ENCODE measurements at regions not wholly inside any gene's neighbourhood (a gene's known extent, or its start where the extent isn't known, plus 50 kb on each side); places are given as distances from the start of the nearest gene placed in this dataset.

- WGBS, 2 donors = 45 to 89% methylated on average over 1 of the region's 1 CpG
- no peak for DNase-seq
These were observed 351.8 kb downstream of the INHBA start for GRCh38 chr7:41351091-41351490.

GRCh38 chr7:41346878-41347277, 356.0 kb downstream of the INHBA start:
- no peak for ATAC-seq (ENCODE audit: insufficient read depth, low FRiP score)
- no peak for DNase-seq
- WGBS, 2 donors = 91 to 93% methylated on average over 5 of the region's 5 CpGs

More at GRCh38 chr7:41351091-41351490, 351.8 kb downstream of the INHBA start:
- Histone ChIP-seq H3K27me3 (ENCODE audit: control insufficient read depth in 3 of 3, insufficient read depth in 3 of 3, low read length in 2 of 3) (no peaks in the 10 kb centered on the region), H3K9me3 (ENCODE audit: control insufficient read depth in 4 of 4, insufficient read depth in 3 of 4, low read length in 3 of 4) (no peaks in the 10 kb centered on the region), H3K9ac (ENCODE audit: insufficient read depth in 1 of 2, low read length in 2 of 2) (no peak overlapping the region), H3K36me3 (ENCODE audit: control insufficient read depth in 4 of 4, insufficient read depth in 4 of 4, low read length in 4 of 4) (no peaks in the 10 kb centered on the region), H3K27ac (ENCODE audit: low read depth in 1 of 2, low read length in 1 of 2) (no peak overlapping the region), H3K4me3 (no peak overlapping the region), H3K4me1 (ENCODE audit: control insufficient read depth in 5 of 5, insufficient read depth in 5 of 5, low read length in 5 of 5) (no peaks in the 10 kb centered on the region)
- no peak for ATAC-seq (ENCODE audit: insufficient read depth, low FRiP score)
- no peak for TF ChIP-seq CTCF (IDR thresholded peaks at IDR 0.05; ENCODE audit: control extremely low read depth, extremely low read depth)

GRCh38 chr7:41339913-41340676, 362.8 kb downstream of the INHBA start:
- Histone ChIP-seq H3K36me3 (ENCODE audit: control insufficient read depth in 4 of 4, insufficient read depth in 4 of 4, low read length in 4 of 4) (no peaks in the 10 kb centered on the region), H3K4me1 (ENCODE audit: control insufficient read depth in 5 of 5, insufficient read depth in 5 of 5, low read length in 5 of 5) (no peaks in the 10 kb centered on the region), H3K4me3 (no peak overlapping the region), H3K9ac (ENCODE audit: insufficient read depth in 1 of 2, low read length in 2 of 2) (no peak overlapping the region), H3K9me3 (ENCODE audit: control insufficient read depth in 4 of 4, insufficient read depth in 3 of 4, low read length in 3 of 4) (peaks cover 0 to 3% (median 0%) of the 10 kb centered on the region in 4 donors), H3K27ac (ENCODE audit: low read depth in 1 of 2, low read length in 1 of 2) (no peak overlapping the region), H3K27me3 (ENCODE audit: control insufficient read depth in 3 of 3, insufficient read depth in 3 of 3, low read length in 2 of 3) (no peaks in the 10 kb centered on the region)
- 63 to 77% methylated on average over 8 of the region's 8 CpGs for WGBS, 2 donors
- ATAC-seq (ENCODE audit: insufficient read depth, low FRiP score) (no peak), DNase-seq (peak in 2 of 3 donors; percentile 27 to 46)
- TF ChIP-seq CTCF (IDR thresholded peaks at IDR 0.05; ENCODE audit: control extremely low read depth, extremely low read depth) = no peak

More at GRCh38 chr7:41346878-41347277, 356.0 kb downstream of the INHBA start:
- Histone ChIP-seq H3K27me3 (ENCODE audit: control insufficient read depth in 3 of 3, insufficient read depth in 3 of 3, low read length in 2 of 3) (no peaks in the 10 kb centered on the region), H3K36me3 (ENCODE audit: control insufficient read depth in 4 of 4, insufficient read depth in 4 of 4, low read length in 4 of 4) (no peaks in the 10 kb centered on the region), H3K4me3 (no peak overlapping the region), H3K9ac (ENCODE audit: insufficient read depth in 1 of 2, low read length in 2 of 2) (no peak overlapping the region), H3K27ac (ENCODE audit: low read depth in 1 of 2, low read length in 1 of 2) (no peak overlapping the region), H3K9me3 (ENCODE audit: control insufficient read depth in 4 of 4, insufficient read depth in 3 of 4, low read length in 3 of 4) (no peaks in the 10 kb centered on the region), H3K4me1 (ENCODE audit: control insufficient read depth in 5 of 5, insufficient read depth in 5 of 5, low read length in 5 of 5) (no peaks in the 10 kb centered on the region)
- TF ChIP-seq CTCF (IDR thresholded peaks at IDR 0.05; ENCODE audit: control extremely low read depth, extremely low read depth) = no peak
